Pancreas (tissue), 10 donors: ENCODE measurements at regions not wholly inside any gene's neighbourhood (a gene's known extent, or its start where the extent isn't known, plus 50 kb on each side); places are given as distances from the start of the nearest gene placed in this dataset.
"Not testable (repeated sequence)": the region's sequence is repeated elsewhere in the genome, so short reads cannot be mapped to it uniquely, and the experiment has no call there.

Experiments
- ATAC-seq, 4 donors: fragments of 200-7000 bp; cut with Tn5 transposase; one replicate each; pipeline versions ENCODE4 v1.8.0 to v1.9.1; 2020; ENCODE audit warnings: mild to moderate bottlenecking in 4 of 4, moderate library complexity in 4 of 4
- DNase-seq, 6 donors: peaks; one replicate each; pipeline ENCODE4 v3.0.0-alpha.2; 2020
- FAIRE-seq: peaks from 2 replicates; lab custom pipeline; 2012; peaks lifted over from hg19 to GRCh38; lab: Jason Lieb, UNC
- H3K27ac ChIP-seq, 4 donors: fragments of 200-600 bp; sonication (generic); 1 replicate in 3 of 4; 2 replicates in 1 of 4; pipeline versions ENCODE4 v1.5.0 to v1.8.0; 2020
- H3K27me3 ChIP-seq, 4 donors: fragments of 200-600 bp; one replicate each; pipeline ENCODE4 v1.8.0; 2021
- H3K36me3 ChIP-seq, 3 donors: fragments of 200-600 bp; sonication (generic) in 1 of 3; one replicate each; pipeline versions ENCODE4 v1.5.0 to v1.8.0; 2020 to 2021
- H3K4me1 ChIP-seq, 3 donors: fragments of 200-600 bp; one replicate each; pipeline ENCODE4 v1.8.0; 2021
- H3K4me3 ChIP-seq, 4 donors: fragments of 200-600 bp; sonication (generic) in 2 of 4; one replicate each; pipeline versions ENCODE4 v1.5.0 to v1.8.0; 2020 to 2021
- H3K9me3 ChIP-seq, 4 donors: fragments of 200-600 bp; one replicate each; pipeline ENCODE4 v1.8.0; 2021
- WGBS, 2 donors: extraction: QIAGEN DNeasy Blood & Tissue Kit; methylation state at CpG; one replicate each; pipeline ENCODE4 v1.1.7; 2013; 5-methylcytosine and 5-hydroxymethylcytosine counted together
- intact Hi-C, 3 donors: fragments of 100-400 bp; cut with DNase I; formaldehyde crosslinking; loops; one replicate each; pipeline versions ENCODE4 v1.11.1 to v1.14.2; 2022
- TF ChIP-seq, protein P1 (sequence below), 4 donors: fragments of 200-600 bp; sonication (generic) in 3 of 4; IDR thresholded peaks; one replicate each; pipeline versions ENCODE4 v1.5.0 to v1.8.0; 2021; ENCODE audit warnings: antibody characterized with exemption in 4 of 4
- donor health status: healthy with polysubstance abuse.
- donor health status: DM: no; HTN: no; CAD: no; lungs with moderate emphysema.
- donor health status: DM: no; HTN: no; CAD: no.
- donor health status: control.
- donor health status: control.
- donor health status: Bipolar disorder and iron deficiency.
- donor health status: DM: yes; HTN: yes; CAD: no.
- donor health status: DM: no; HTN: no; CAD: no.
- donor health status: DM: no; HTN: no; CAD: no.
- donor health status: DM: yes; HTN: yes; CAD: no.

DNA sequence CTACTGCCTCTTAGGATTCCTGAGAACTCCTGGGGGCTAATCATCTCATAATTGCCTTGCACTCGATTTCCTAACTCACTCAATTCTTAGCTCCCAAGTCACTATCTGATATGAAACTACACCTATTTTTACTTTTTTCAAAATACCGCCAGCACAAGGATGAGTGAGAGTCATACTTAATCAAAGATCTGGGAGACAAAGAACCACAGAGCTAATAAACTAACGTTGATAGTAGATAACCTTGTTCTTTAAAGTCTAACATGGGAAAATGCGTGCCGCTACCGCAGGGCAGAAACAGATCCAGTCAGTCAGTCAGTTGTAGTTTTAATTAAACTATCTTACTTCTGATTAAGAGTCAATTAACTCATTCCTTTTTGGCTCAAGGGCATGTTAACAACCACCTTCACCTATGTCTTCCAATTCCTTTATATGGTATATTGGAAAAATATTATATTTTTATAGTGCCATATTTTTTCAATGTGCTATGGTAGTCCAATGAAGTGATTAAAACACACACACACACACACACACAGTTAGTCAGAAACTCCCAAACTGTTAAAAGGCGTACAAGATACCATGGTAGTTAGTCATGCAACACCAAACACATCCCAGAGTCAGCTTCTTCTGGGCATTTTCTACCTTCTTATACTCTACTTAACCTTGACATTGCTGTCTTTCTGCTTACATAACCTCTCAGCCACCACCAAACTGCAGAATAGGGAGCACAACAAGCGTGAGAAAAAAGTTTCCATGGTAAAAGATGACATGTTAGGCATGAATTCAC, 114.0 kb downstream of the KLHL28 start:
- H3K9me3 ChIP-seq, result no peaks in the 10 kb centered on the region
- H3K27me3 ChIP-seq, result peaks cover 0 to 5% (median 0%) of the 10 kb centered on the region in 4 donors
- TF ChIP-seq, protein P1, sequence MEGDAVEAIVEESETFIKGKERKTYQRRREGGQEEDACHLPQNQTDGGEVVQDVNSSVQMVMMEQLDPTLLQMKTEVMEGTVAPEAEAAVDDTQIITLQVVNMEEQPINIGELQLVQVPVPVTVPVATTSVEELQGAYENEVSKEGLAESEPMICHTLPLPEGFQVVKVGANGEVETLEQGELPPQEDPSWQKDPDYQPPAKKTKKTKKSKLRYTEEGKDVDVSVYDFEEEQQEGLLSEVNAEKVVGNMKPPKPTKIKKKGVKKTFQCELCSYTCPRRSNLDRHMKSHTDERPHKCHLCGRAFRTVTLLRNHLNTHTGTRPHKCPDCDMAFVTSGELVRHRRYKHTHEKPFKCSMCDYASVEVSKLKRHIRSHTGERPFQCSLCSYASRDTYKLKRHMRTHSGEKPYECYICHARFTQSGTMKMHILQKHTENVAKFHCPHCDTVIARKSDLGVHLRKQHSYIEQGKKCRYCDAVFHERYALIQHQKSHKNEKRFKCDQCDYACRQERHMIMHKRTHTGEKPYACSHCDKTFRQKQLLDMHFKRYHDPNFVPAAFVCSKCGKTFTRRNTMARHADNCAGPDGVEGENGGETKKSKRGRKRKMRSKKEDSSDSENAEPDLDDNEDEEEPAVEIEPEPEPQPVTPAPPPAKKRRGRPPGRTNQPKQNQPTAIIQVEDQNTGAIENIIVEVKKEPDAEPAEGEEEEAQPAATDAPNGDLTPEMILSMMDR (IDR thresholded peaks at IDR 0.05), result no peak
- ATAC-seq (no peak), DNase-seq (no peak), FAIRE-seq (no peak)
- H3K36me3 ChIP-seq, result no peaks in the 10 kb centered on the region
- H3K27ac ChIP-seq, result no peak overlapping the region
- intact Hi-C loops, result no loop called here
- WGBS, 2 donors, result 51 to 54% methylated on average over 8 of the region's 8 CpGs
- H3K4me3 ChIP-seq, result no peak overlapping the region
- H3K4me1 ChIP-seq, result no peaks in the 10 kb centered on the region

DNA sequence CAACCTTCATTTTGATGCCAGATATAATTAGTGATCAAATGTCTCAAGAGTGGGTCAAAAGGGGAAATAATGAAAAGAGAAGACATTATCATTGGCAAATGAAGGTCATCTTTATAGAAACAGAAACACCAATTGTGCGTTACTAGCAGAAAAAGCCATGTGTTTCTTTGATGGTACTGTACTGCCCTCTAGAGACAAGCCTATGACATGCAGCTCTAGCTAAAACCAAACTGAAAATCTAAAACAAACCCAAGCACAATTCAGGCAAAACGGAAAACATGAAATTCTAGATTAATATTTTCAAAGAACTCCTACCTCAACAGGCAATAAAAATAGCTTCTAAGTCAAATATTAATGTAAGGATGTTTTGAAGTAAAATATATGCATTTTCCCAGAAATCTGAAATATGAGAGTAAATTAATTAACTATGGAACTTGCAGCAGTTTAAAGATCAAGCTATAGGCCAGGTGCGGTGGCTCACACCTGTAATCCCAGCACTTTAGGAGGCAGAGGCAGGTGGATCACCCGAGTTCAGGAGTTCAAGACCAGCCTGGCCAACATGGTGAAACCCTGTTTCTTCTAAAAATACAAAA, 115.4 kb downstream of the KLHL28 start:
- TF ChIP-seq, protein P1 (IDR thresholded peaks at IDR 0.05), result peak; percentile 28 to 79 (median 58)
- no peaks in the 10 kb centered on the region for H3K36me3 ChIP-seq
- FAIRE-seq, result peak; percentile 95
- peak in 3 of 4 donors; percentile 66 to 78 (median 77) for ATAC-seq
- no peaks in the 10 kb centered on the region for H3K27me3 ChIP-seq
- no peaks in the 10 kb centered on the region for H3K4me1 ChIP-seq
- H3K4me3 ChIP-seq, result no peak overlapping the region
- intact Hi-C loops, result no loop called here
- no peak overlapping the region for H3K27ac ChIP-seq
- H3K9me3 ChIP-seq, result no peaks in the 10 kb centered on the region
- peak in 1 of 6 donors; percentile 15 for DNase-seq
- WGBS, 2 donors, result 7 to 16% methylated on average over 4 of the region's 4 CpGs

DNA sequence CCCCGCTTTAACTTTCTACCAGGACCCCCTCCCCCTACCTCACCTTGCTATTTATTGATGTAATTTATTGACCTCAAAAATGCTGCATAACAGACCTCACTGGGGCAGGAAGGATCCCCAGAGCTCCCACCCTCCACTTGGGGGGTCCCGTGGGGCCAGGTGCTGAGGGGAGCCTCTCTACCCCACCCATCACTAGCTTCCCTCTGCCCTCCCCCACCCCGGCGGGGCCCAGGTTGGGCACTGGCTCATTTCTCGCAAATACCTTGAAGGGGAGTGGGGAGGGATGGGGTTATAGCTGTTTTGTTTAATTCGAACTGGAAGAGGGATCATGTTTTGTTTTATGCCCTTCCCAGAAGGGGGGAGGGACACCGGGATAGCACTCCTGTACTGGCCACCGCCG, 125.8 kb downstream of the KLHL28 start:
- ATAC-seq, H3K4me1 ChIP-seq, intact Hi-C loops, FAIRE-seq, H3K36me3 ChIP-seq, H3K27ac ChIP-seq, H3K27me3 ChIP-seq, H3K9me3 ChIP-seq, H3K4me3 ChIP-seq: not testable (repeated sequence)
- 73 to 84% methylated on average over 9 of the region's 9 CpGs for WGBS, 2 donors
- peak in 1 of 6 donors; percentile 39 for DNase-seq

DNA sequence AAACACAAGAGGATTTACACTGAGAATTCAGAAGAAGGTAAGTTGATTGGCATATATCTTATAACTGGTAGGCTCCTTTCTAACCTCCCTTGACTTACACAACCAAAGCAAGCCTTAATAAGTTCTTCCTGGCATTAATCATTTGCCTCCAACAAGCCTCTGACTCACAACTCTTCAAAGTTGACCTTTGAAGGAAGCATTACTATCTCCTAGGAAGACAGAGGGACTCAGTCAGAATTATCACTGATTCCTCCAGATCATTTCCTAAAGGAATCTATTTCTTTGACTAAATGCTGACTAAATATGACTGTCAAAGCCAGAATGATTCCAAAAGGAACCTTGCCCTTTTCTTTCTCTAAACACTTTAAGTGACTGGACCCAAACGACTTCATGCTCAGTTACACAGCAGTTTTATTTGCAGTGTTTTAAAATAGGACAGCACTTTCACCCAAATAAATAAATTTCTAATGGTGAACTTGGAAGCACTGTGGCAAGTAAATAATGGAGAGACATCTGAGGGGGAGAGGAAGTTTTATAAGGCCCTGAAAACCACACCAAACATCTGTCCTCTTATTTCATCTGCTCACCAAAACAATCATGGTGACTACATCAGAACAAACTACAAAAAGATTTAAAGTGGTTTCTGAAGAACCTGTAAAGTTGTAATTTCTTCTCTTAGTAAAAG, 128.2 kb downstream of the KLHL28 start:
- Histone ChIP-seq H3K9me3 (no peaks in the 10 kb centered on the region), H3K27me3 (no peaks in the 10 kb centered on the region), H3K4me1 (no peaks in the 10 kb centered on the region), H3K36me3 (no peaks in the 10 kb centered on the region), H3K4me3 (no peak overlapping the region), H3K27ac (no peak overlapping the region)
- ATAC-seq, result no peak
- 26 to 40% methylated on average over 1 of the region's 1 CpG for WGBS, 2 donors
- no peak for FAIRE-seq
- intact Hi-C loops, result no loop called here
- TF ChIP-seq, protein P1 (IDR thresholded peaks at IDR 0.05), result no peak
- no peak for DNase-seq

DNA sequence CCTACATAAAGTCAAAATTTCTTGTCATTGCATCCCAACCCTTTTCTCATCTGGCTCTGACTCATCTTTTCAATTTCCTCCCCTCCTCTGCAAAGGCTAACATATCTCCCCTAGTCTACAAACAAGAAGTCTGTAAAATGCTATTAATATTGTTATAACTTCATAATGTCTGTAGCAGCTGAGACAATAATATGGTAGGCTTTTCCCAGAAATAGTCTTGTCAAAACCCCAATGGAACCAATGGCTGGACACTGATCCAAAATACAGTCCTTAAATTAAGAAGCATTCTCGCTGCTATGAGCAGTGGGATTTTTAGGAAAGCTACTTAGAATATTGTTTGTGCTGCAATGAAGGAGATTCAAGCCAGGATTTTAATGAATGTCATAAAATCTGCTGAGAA, 131.4 kb downstream of the KLHL28 start:
- Histone ChIP-seq H3K27me3 (no peaks in the 10 kb centered on the region), H3K4me1 (no peaks in the 10 kb centered on the region), H3K9me3 (no peaks in the 10 kb centered on the region), H3K36me3 (no peaks in the 10 kb centered on the region), H3K27ac (no peak overlapping the region), H3K4me3 (no peak overlapping the region)
- 77 to 81% methylated on average over 1 of the region's 1 CpG for WGBS, 2 donors
- FAIRE-seq, result no peak
- intact Hi-C loops, result no loop called here
- TF ChIP-seq, protein P1 (IDR thresholded peaks at IDR 0.05), result no peak
- ATAC-seq, result no peak
- no peak for DNase-seq
